Spleen (tissue), 11 donors: ENCODE measurements at regions not wholly inside any gene's neighbourhood (a gene's known extent, or its start where the extent isn't known, plus 50 kb on each side); places are given as distances from the start of the nearest gene placed in this dataset.

ENCODE experiments used
- DNase-seq: peaks from one replicate; pipeline ENCODE4 v3.0.0-alpha.2; 2020
- H3K27ac ChIP-seq, 8 donors: fragments of 200-600 bp; sonication (generic) in 7 of 8; 1 replicate in 4 of 8; 2 replicates in 4 of 8; pipeline versions ENCODE4 v1.5.0 to v1.8.0; 2016 to 2021; ENCODE audit warnings: inconsistent platforms in 4 of 8, mild to moderate bottlenecking in 4 of 8, moderate library complexity in 1 of 8
- H3K27me3 ChIP-seq, 7 donors: fragments of 200-600 bp; sonication (generic) in 6 of 7; replicated peaks in 1 of 7; 1 replicate in 4 of 7; 2 replicates in 3 of 7; pipeline versions ENCODE4 v1.5.0 to v1.8.0; 2016 to 2021; ENCODE audit warnings: inconsistent platforms in 3 of 7, mild to moderate bottlenecking in 1 of 7
- H3K36me3 ChIP-seq, 6 donors: fragments of 200-600 bp; sonication (generic) in 5 of 6; 1 replicate in 4 of 6; 2 replicates in 2 of 6; pipeline versions ENCODE4 v1.5.0 to v1.8.0; 2016 to 2021; ENCODE audit warnings: inconsistent platforms in 2 of 6
- H3K4me1 ChIP-seq, 6 donors: fragments of 200-600 bp; sonication (generic) in 5 of 6; 1 replicate in 3 of 6; 2 replicates in 3 of 6; pipeline versions ENCODE4 v1.5.0 to v1.8.0; 2016 to 2021; ENCODE audit warnings: inconsistent platforms in 3 of 6
- H3K4me3 ChIP-seq, 8 donors: fragments of 200-600 bp; sonication (generic) in 7 of 8; 1 replicate in 4 of 8; 2 replicates in 4 of 8; pipeline versions ENCODE4 v1.5.0 to v1.8.0; 2016 to 2021; ENCODE audit warnings: inconsistent platforms in 4 of 8, mild to moderate bottlenecking in 4 of 8, moderate library complexity in 2 of 8
- H3K9me3 ChIP-seq, 8 donors: fragments of 200-600 bp; sonication (generic) in 7 of 8; 1 replicate in 4 of 8; 2 replicates in 4 of 8; pipeline versions ENCODE4 v1.5.0 to v1.8.0; 2016 to 2021; ENCODE audit warnings: inconsistent platforms in 4 of 8
- POLR2A ChIP-seq, 3 donors: fragments of 450-650 bp; IDR thresholded peaks; one replicate each; pipeline ENCODE4 v1.5.1; 2017; ENCODE audit warnings: antibody characterized with exemption in 3 of 3, mild to moderate bottlenecking in 1 of 3
- POLR2AphosphoS5 ChIP-seq, 3 donors: sonication (generic); formaldehyde crosslinking; IDR thresholded peaks; one replicate each; pipeline ENCODE4 v1.5.1; 2017; ENCODE audit warnings: antibody characterized with exemption in 3 of 3
- WGBS, 5 donors: extraction: QIAGEN DNeasy Blood & Tissue Kit in 3 of 5; methylation state at CpG; one replicate each; pipeline versions ENCODE4 v1.1.5 to v1.1.7; 2013 to 2018; 5-methylcytosine and 5-hydroxymethylcytosine counted together
- intact Hi-C: fragments of 100-400 bp; cut with DNase I; formaldehyde crosslinking; loops from one replicate; pipeline ENCODE4 v1.15.0; 2023; ENCODE audit warnings: low total_unique reads
- TF ChIP-seq, protein P1 (sequence below), 11 experiments: fragments of 200-600 bp in 7 of 11; fragments of 450-650 bp in 4 of 11; sonication (generic) in 4 of 11; IDR thresholded peaks in 8 of 11; conservative IDR thresholded peaks in 3 of 11; 1 replicate in 7 of 11; 2 replicates in 4 of 11; pipeline versions ENCODE4 v1.4.0 to v1.8.0; 2016 to 2021; ENCODE audit warnings: antibody characterized with exemption in 11 of 11, inconsistent platforms in 4 of 11, mild to moderate bottlenecking in 1 of 11
- donor health status: healthy with polysubstance abuse.
- donor health status: DM: no; HTN: no; CAD: no; lungs with moderate emphysema.
- donor health status: DM: no; HTN: no; CAD: no.
- donor health status: Bipolar disorder and iron deficiency.
- donor health status: healthy.
- donor health status: DM: no; HTN: no; CAD: no.
- donor health status: DM: yes; HTN: yes; CAD: no.

GRCh38 chr2:215693999-215694580 is 258.2 kb upstream of the FN1 start:
- no peak overlapping the region for H3K4me3 ChIP-seq
- DNase-seq = no peak
- no peaks in the 10 kb centered on the region for H3K4me1 ChIP-seq
- TF ChIP-seq, protein P1, sequence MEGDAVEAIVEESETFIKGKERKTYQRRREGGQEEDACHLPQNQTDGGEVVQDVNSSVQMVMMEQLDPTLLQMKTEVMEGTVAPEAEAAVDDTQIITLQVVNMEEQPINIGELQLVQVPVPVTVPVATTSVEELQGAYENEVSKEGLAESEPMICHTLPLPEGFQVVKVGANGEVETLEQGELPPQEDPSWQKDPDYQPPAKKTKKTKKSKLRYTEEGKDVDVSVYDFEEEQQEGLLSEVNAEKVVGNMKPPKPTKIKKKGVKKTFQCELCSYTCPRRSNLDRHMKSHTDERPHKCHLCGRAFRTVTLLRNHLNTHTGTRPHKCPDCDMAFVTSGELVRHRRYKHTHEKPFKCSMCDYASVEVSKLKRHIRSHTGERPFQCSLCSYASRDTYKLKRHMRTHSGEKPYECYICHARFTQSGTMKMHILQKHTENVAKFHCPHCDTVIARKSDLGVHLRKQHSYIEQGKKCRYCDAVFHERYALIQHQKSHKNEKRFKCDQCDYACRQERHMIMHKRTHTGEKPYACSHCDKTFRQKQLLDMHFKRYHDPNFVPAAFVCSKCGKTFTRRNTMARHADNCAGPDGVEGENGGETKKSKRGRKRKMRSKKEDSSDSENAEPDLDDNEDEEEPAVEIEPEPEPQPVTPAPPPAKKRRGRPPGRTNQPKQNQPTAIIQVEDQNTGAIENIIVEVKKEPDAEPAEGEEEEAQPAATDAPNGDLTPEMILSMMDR (IDR thresholded peaks at IDR 0.05 in 8 of 11, conservative IDR thresholded peaks at IDR 0.05 in 3 of 11) = no peak
- TF ChIP-seq POLR2AphosphoS5 (IDR thresholded peaks at IDR 0.05) (no peak), POLR2A (IDR thresholded peaks at IDR 0.05) (no peak)
- WGBS, 5 donors = 50 to 79% (median 69%) methylated on average over 1 of the region's 1 CpG
- no peaks in the 10 kb centered on the region for H3K36me3 ChIP-seq
- intact Hi-C loops = no loop called here
- peaks cover 0 to 7% (median 0%) of the 10 kb centered on the region in 8 donors for H3K9me3 ChIP-seq
- H3K27ac ChIP-seq = no peak overlapping the region
- no peaks in the 10 kb centered on the region for H3K27me3 ChIP-seq

- TF ChIP-seq, protein P1 (IDR thresholded peaks at IDR 0.05 in 8 of 11, conservative IDR thresholded peaks at IDR 0.05 in 3 of 11) = no peak
- TF ChIP-seq POLR2AphosphoS5 (IDR thresholded peaks at IDR 0.05) = no peak
- TF ChIP-seq POLR2A (IDR thresholded peaks at IDR 0.05) = no peak
- DNase-seq = no peak
- Histone ChIP-seq H3K9me3 (peaks cover 0 to 5% (median 0%) of the 10 kb centered on the region in 8 donors), H3K36me3 (no peaks in the 10 kb centered on the region), H3K27me3 (no peaks in the 10 kb centered on the region), H3K4me1 (no peaks in the 10 kb centered on the region), H3K4me3 (no peak overlapping the region), H3K27ac (no peak overlapping the region)
- intact Hi-C loops = no loop called here
- 66 to 81% (median 71%) methylated on average over 3 of the region's 3 CpGs for WGBS, 5 donors
Observed at GRCh38 chr2:215693193-215693998, 257.5 kb upstream of the FN1 start.

DNA sequence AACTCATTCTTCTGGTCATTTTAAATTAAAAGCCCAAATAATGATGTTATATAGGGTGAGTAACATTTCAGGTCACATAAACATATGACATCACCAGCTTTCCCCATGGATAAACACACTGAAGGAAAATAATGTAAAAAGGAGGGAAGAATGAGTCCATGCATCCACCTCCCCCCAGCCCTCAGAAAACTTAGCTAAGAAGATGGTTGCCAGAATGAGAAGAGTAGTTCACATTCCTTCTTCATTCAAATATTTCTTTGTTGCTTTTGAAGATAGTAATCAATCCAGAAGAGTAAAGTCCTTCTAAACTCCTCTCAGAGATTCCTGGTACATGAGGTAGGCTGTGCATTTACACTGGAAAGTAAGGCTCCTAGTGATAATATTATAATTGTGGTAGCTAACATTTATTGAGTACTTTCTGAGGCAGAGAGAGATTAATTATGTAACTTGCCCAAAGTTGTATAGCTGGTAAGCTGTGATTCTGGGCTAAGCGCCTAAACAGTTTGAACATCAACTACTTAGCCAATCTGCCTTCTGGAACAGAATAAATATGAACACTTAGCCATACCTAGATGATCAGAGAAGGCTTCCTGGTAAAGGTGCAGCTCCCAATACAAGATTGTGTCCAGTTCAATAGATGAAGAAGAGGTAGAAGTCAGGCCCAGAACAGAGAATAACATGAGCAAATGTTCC is 256.7 kb upstream of the FN1 start:
- 87 to 97% (median 93%) methylated on average over 1 of the region's 1 CpG for WGBS, 5 donors
- H3K9me3 ChIP-seq = no peaks in the 10 kb centered on the region
- intact Hi-C loops = no loop called here
- DNase-seq = no peak
- no peak for TF ChIP-seq POLR2AphosphoS5 (IDR thresholded peaks at IDR 0.05)
- TF ChIP-seq, protein P1 (IDR thresholded peaks at IDR 0.05 in 8 of 11, conservative IDR thresholded peaks at IDR 0.05 in 3 of 11) = no peak
- TF ChIP-seq POLR2A (IDR thresholded peaks at IDR 0.05) = no peak
- H3K36me3 ChIP-seq = no peaks in the 10 kb centered on the region
- no peaks in the 10 kb centered on the region for H3K27me3 ChIP-seq
- H3K4me3 ChIP-seq = no peak overlapping the region
- no peak overlapping the region for H3K27ac ChIP-seq
- H3K4me1 ChIP-seq = no peaks in the 10 kb centered on the region

DNA sequence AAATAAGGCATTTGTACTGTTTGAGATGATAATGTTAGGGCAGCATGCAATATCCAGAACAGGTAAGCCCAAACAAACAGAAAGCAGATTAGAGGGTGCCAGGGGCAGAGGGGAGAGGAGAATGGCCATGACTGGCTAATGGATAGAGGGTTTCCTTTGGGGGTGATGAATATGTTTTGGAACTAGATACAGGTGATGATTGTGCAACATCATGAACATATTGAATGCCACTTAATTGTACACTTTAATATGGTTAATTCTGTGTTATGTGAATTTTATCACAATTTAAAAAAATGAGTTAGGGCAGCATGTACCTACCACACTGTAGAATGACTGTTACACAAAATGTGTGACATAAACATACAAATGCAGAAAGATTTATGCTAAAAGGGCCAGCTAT is 255.5 kb upstream of the FN1 start:
- intact Hi-C loops = no loop called here

More for the DNA sequence above, 255.5 kb upstream of the FN1 start:
- H3K27me3 ChIP-seq = no peaks in the 10 kb centered on the region
- TF ChIP-seq POLR2A (IDR thresholded peaks at IDR 0.05) (no peak), POLR2AphosphoS5 (IDR thresholded peaks at IDR 0.05) (no peak)
- TF ChIP-seq, protein P1 (IDR thresholded peaks at IDR 0.05 in 8 of 11, conservative IDR thresholded peaks at IDR 0.05 in 3 of 11) = no peak
- DNase-seq = no peak
- H3K4me3 ChIP-seq = no peak overlapping the region
- no peaks in the 10 kb centered on the region for H3K4me1 ChIP-seq
- no peak overlapping the region for H3K27ac ChIP-seq
- H3K36me3 ChIP-seq = no peaks in the 10 kb centered on the region
- H3K9me3 ChIP-seq = no peaks in the 10 kb centered on the region
